Ecto neural progenitor cell (in vitro differentiated cells): ENCODE measurements at regions not wholly inside any gene's neighbourhood (a gene's known extent, or its start where the extent isn't known, plus 50 kb on each side); places are given as distances from the start of the nearest gene placed in this dataset.

Experiments used
- DNase-seq: peaks from one replicate; pipeline ENCODE4 v3.0.0-alpha.2; 2018; ENCODE audit warnings: low spot score

DNA sequence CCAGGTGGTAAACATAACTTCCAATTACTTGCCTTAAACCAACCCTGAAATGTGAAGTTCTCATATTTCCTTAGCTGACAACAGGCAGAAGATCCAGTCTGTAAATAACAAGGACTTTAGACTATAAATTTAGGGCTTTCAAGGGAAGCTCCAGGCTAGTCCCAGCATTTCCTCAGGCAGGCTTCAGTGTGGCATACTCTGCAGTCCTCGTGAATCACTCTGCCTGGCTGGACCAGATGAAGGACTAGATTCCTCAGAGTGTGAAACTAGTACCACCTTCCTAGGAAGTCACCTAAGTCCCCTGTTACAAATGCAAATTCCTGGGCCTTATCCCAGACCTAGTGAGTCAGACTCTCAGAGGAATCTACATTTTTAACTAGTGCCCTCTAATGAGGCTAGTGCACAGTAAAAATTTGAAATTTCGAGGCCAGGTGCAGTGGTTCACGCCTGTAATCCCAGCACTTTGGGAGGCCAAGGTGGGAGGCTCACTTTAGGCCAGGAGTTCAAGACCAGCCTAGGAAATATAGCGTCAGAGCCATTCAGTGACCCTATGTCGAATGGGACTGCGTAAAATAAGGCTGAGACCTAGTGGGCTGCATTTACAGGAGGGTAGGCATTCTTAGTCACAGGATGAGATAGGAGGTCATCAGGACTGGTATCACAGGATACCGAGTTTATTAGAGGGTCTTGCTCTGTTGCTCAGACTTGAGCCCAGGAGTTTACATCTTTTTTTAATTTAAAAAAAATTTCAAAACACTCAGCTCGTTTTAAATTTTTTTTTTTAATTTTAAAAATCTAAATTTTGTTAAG, 279.6 kb upstream of the JARID2 start:
- no peak for DNase-seq

DNA sequence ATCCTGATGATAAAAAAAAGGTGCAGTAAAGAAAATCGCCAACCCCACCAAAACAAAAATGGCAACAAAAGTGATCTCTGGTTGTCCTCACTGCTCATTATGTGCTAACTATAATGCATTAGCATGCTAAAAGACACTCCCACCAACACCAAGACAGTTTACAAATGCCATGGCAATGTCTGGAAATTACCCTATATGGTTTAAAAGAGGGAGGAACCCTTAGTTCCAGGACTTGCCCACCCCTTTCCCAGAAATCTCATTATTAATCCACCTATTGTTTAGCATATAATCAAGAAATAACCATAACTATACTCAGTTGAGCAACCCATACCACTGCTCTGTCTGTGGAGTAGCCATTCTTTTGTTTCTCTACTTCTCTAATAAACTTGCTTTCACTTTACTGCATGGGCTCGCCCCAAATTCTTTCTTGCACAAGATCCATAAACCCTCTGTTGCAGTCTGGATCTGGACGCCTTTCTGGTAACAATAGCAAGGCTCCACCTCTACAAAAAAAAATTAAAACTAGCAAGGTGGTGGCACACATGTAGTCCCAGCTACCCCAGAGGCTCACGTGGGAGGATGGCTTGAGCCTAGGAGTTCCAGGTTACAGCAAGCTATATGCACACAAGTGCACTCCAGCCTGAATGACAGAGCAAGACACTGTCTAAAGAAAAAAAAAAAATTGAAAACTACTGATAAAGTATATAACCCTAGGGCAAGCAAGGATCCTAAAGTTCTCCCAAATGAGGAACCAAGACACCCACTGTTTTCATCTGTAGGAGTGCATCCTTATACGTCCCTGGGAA, 278.8 kb upstream of the JARID2 start:
- DNase-seq = no peak

DNA sequence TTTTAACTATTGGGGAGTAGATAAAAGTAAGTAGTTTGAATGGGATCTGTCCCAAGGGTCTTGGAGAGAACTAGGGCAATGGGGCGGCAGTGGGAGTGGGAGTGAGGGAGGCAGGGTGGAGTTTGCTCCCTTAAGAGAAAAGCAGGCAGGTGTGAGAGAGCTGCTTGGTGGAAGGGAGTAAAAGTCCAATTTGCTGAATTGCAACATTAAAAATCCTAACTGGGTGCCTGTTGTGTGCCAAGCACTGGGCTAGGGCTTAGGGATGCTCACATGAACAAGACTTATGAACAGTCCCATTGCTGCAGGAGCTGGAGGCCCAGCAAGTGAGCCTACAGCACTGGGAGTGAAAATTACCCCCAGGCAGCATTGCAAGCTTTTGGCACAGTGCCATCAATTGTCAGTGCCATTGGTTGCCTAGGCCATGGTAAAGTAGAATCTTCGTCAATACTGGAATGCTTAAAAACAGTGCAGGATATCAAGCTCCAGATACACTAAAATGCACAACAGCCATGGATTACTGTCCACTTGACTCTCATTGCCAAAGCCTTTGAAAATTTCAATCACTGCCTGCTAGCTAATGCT, 277.7 kb upstream of the JARID2 start:
- no peak for DNase-seq

DNA sequence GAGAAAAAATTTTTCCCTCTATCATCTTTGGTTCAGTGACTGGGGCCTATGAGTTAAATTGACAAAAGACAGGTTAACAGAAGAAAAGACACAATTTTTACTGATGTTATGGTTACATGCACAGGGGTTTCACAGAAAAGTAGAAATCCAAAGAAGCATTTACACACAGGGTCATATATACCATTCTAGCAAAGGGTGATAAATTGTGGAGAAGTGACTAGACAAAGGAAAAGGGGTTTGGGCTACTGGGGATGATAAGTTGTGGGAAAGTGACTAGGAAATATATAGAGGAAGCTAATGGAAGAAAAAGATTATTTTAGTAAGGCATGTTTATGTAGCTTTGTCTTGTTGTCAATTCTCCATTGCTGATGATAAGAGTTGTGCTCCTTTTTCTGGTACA, 276.7 kb upstream of the JARID2 start:
- DNase-seq = no peak

DNA sequence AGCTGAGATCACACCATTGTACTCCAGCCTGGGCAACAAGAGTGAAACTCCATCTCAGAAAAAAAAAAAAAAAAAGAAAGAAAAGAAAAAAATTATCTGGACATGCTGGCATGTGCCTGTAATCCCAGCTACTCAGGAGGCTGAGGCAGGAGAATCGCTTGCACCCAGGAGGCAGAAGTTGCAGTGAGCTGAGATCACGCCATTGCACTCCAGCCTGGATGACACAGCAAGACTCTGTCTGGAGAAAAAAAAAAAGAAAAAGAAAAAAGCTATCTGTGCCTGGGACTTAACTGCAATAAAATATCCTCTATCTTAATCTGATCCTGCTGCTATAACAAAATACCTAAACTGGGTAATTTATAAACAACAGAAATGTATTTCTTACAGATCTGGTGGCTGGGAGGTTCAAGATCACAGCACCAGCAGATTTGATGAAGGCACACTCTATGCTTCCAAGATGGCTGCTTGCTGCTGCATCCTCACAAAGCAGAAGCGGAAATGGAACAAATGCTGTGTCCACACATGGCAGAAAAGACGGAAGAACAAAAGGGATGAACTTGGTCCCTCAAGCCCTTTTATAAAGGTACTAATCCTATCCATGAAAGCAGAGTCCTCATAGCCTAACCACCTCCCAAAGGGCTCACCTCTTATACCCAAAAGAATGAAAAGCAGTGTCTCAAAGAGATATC, 273.3 kb upstream of the JARID2 start:
- DNase-seq = no peak

DNA sequence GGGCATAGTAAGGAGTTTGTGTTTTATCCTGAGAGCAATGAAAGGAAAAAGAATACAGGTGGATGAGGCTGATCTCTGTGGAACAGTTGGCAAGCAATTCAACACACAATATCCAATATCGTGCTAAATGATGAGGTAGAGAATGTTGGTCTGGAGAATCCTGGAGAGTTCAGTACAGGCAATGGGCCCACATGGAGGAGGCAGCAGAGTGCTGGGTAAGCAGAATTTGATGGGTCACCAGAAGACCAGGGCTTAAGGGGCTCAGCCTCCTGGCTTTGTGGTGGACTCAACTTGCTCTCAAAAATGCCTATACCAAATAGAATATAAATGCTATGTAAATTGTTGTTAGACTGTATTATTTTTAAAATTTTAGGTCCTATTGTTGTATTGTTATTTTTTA, 271.5 kb upstream of the JARID2 start:
- DNase-seq = no peak

DNA sequence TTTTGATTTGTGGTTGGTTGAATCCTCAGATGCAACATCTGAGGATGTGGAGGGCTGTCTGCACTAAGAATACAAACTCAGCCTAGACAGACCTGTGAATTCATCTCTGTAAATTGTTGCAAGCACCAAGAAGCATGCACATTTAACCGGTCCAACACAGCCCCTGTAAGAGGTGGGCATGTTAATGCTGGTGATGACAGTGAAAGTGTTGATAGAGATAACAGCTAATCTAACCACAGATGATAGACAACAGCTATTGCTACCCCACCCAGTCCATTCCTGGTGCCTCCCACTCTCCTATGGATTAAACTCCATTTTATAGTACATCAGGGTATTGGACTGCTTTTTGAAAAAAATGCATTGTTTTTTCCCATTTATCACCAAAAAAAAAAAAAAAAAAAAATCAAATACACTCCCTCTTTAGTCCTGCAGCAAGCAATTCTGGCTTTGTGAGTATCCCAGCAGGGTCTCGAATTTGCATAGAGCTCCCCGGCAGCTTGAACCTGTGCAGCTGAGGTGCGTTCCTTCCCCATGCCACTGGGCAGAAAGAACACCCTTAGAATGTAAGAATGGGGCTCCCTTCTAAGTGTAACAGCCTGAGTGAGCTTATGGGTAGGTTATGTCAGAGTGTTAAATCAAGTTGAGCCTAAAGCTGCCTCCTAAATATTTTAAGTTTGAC, 270.9 kb upstream of the JARID2 start:
- DNase-seq = no peak

DNA sequence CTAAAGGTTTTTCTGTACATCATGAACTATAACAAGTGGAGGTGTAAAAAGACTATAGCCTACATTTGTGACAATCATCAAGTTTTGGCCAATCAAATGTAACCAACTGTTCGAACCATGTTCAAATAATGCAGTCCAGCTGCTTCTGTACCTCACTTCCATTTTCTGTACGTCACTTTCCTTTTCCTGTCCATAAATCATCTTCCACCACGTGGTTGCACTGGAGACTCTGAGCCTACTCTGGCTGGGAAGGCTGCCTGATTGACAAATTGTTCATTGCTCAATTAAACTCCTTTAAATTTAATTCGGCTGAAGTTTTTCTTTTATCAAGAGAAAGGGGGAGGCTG, 270.4 kb upstream of the JARID2 start:
- DNase-seq = no peak

DNA sequence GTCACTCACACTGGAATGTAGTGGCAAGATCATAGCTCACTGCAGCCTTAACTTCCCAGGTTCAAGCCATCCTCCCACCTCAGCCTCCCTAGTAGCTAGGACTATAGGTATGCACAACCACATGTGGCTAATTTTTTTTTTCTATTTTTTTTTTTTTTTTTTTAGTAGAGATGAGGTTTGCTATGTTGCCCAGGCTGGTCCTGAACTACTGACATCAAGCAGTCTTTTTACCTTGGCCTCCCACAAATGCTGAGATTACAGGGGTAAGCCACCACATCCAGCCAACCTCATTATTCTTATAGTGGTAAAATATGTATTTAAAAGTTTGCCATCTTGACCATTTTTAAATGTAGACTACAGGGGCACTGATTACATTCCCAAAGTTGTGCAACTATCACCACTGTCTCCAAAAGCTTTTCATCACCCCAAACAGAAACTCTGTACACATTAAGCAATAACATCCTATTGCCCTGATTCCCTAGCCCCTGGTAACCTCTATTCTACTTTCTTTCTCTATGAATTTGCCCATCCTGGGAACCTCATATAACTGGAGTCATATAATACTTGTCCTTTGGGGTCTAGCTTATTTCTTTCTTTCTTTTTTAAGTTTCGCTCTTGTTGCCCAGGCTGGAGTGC, 268.0 kb upstream of the JARID2 start:
- DNase-seq = no peak

DNA sequence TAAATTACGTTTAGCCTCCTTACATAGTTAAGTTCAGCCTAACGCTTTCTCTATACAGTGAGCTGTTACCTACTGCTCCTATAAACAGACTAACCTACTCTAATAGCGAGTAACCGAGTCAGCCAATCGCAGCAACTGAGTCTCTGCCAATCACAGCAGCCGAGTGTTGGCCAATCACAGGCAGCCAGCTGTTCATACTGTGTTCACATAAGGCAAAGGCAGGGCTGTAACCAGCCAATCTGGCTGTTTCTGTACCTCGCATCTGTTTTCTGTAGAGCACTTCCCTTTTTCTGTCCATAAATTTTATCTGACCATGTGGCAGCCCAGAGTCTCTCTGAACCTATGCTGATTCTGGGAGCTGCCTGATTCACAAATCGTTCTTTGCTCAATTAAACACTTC, 263.9 kb upstream of the JARID2 start:
- DNase-seq = no peak

DNA sequence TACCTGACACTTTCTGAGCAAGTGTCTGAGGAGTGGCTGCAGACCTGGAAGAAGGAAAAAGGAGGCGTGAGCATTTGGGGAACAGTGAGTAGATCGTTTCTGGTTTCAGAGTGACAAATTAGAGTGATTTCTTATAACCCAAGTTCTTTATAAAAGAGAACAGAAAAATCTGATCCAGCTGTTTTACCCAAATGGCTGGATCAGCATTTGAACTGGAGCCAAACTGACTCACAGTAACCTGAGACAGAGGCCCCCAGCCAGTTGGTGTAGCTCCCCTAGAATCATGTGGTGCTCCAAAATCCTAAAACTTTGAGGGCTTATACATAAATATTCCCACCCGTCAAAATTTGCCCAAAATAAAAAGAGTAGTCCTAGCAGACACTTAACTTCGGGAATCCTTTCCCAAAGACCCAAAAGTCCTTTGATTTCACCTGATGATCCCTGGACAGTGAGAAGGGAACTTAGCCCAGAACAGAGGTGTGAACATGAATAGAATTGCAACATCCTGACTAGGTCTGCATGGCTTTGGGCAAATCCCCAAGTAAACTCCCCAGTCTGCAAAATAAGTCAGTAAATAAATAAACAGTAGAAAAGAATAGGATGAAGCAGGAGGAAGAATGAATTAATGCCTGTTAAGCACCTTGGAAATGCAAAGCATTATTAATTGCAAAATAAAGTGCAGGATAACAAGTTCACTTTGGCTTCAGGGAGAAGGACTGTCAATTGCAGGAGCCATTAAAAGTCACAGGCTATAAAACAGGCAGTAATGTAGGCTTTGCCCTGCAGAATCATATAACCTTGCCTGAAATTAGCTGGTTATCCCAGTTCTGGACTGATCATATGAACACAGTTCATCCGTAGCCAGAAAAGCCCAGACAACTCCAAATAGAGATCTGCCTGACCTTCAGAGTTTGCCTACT, 262.0 kb upstream of the JARID2 start:
- no peak for DNase-seq

DNA sequence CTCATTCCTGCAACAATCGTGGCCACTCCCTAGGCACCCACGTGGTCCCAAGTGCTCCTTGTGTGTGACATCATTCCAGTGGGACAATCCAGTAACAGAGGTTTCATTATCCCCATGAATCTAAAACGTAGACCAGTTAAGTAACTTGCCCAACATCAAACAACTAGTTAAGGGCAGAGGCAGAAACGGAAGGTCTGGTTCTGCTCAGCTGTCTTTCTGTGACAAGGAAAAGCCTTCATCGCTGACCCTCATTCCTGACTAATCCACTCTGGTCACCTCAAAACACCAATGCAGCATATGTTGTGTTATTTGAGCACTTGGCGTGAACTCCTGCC, 261.4 kb upstream of the JARID2 start:
- DNase-seq = no peak

DNA sequence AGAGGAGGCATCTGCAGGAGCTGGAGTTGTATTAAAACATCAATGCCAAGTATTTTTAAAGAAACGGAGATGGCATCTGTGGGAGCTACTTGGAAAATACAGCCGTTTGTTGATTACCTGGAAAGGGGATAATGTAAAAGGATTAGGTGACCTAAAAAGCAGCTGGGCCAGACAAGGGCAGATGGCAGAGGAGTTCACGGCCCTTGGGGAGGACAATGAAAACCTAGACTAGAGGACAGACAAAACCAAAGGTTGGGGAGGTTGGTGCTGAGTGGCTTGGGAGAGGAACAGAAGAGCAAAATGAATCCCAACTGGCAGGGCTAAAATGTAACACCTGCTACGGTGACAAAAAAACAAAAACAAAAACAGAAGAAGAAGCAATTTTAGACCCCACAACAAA, 260.5 kb upstream of the JARID2 start:
- DNase-seq = no peak

DNA sequence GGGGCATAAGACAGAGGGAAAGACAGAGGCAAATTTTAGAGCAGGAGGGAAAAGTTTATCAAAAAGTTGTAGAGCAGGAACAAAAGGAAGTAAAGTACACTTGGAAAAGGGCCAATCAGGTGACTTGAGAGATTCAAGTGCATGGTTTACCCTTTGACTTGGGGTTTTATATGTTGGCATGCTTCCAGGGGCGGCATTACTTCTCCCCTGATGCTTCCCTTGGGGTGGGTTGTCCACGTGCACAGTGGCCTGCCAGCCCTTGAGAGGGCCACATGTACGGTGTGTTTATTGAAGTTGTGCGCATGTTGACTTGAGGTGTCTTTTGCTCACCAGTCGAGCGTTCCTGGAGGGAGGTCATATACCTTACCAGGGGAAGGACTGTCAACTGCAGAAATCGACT, 259.5 kb upstream of the JARID2 start:
- no peak for DNase-seq

DNA sequence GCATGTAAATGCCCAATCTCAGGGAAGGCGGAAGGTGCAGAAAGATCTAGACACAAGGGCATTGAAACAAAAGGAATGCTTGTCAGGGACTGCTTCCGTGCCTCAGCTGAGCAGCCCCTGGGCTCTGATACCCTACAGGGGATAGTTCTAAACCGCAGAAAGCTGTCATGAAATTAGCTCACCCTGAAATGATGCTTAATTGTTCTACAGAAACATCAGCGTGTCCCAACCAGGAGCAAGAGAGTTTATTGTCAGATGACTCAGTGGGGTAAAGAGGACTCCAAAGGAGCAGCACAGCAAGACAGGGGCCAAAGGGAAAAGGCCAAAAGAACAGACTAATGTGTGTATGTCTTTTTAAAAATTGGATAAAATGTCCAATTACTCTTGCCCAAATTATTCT, 258.4 kb upstream of the JARID2 start:
- DNase-seq = no peak

DNA sequence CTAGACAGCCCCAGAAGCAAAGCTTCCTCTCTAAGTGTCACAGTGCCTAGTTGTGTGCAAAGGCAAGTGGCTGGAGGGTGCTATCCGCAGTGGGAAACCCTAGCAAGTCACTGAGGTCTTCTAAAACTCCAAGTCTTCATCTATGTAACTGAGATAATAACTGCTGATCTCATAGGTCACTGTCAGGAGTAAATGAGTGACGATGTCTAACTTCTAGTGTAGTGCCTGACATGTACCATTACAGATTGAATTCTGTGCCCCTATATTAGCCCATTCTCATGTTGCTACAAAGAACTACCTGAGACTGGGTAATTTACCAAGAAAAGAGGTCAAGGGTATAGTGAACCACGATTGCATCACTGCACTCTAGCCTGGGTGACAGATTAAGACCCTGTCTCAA, 253.5 kb upstream of the JARID2 start:
- DNase-seq = no peak

DNA sequence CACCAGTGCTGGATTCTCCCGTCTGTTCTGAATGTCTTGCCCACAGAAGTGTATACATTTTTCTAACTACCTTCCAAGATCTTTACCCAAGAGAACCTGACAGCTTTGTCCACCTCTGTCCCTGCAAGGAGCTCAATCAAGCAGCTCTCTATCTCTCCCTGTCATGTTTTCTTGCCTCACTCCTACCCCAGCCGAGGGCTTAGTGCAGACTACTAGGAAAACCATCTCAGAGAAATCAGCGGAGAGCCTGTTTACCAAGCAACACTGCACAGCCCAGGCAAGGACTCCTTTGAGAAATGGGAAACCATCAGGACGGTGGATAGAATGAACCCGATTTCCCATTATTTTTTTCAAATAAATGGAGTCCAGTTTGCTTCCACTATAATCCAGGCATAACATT, 250.7 kb upstream of the JARID2 start:
- no peak for DNase-seq

DNA sequence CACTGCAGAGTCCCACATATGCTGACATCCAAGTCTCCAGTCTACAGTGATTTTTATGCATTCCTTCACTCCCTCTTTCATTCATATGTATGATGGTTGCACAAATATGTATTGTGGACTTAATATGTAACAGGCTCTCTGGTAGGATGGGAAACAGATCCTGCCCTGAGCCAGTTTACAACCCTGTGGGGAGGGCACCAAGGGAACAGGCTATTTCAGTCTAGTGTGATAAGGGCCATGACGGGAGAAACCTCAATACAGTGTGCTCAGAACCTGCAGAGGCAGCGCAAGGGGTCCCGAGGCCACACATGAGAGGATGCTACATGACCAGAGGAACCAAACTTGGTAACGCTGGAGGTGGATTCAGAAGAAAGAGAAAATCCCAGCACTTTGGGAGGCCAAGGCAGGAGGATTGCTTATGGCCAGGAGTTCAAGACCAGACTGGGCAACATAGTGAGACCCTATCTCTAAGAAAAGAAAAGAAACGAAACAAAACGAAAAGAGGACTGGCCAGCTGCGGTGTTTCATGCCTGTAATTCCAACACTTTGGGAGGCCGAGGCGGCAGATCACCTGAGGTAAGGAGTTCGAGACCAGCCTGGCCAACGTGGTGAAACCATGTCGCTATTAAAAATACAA, 249.8 kb upstream of the JARID2 start:
- no peak for DNase-seq

DNA sequence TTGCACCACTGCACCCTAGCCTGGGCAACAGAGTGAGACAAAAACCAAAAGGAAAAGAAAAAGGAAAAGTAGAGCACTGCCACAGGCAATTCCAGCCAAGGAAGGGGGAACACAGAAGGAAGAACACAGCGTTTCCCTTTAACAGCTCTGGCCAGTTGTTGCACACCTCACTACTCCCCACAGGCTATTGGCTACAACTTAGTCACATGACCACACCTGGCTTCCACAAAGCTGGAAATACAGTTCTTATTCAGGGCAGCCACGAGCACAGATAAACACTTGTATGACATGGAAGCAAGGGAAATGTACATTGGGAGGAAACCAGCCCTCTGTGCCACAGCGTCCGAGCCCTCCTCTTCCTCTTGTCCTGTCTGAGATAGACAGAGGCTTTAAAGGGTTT, 249.0 kb upstream of the JARID2 start:
- DNase-seq = no peak

DNA sequence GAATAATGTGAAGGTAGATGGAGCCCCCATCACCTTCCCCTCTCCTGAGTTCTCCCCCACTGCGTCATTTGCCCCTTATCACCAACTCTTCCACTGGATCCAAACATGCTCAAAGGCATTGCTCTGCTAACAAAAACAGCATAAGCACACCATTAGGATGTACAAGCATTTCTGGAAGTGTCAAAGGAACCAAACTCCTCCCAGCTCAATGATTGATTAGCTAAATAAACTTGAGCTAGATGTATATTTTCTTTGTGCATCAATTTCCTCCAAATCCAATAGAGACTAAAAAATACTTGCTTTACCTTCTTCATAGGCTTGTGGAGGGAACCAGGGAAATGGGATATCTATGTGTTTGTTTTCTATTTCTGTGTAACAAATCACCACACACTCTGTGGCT, 248.4 kb upstream of the JARID2 start:
- no peak for DNase-seq
